ENCODE measurements at regions not wholly inside any gene's neighbourhood (a gene's known extent, or its start where the extent isn't known, plus 50 kb on each side); places are given as distances from the start of the nearest gene placed in this dataset.
A peak's percentile ranks its signal among the peaks of the same experiment; 100 is the strongest.

GRCh38 chr10:121668314-121669027 is 70.2 kb upstream of the FGFR2 start:
- Histone ChIP-seq H2BK12ac (ENCODE audit: insufficient read length, low read depth, low read length) (no peak overlapping the region), H4K5ac (ENCODE audit: insufficient read length, low read depth, low read length) (no peak overlapping the region), H3K4me2 (ENCODE audit: insufficient read depth, insufficient read length, low read length) (peak overlapping the region; percentile 8), H3K23ac (ENCODE audit: insufficient read length, low read depth, low read length) (no peak overlapping the region), H3K9me3 (ENCODE audit: control insufficient read depth, low read depth, low read length) (no peaks in the 10 kb centered on the region), H3K4me1 (ENCODE audit: insufficient read depth, low read length) (peaks cover 2% of the 10 kb centered on the region; the same call in 1 of the 2 replicates), H3K79me2 (ENCODE audit: insufficient read depth, low read length) (no peaks in the 10 kb centered on the region), H2BK120ac (ENCODE audit: low read depth, low read length, poor library complexity, severe bottlenecking) (no peak overlapping the region), H2BK15ac (ENCODE audit: low read depth, low read length) (no peak overlapping the region), H2AK5ac (ENCODE audit: insufficient read length, low read length) (no peak overlapping the region), H3K27me3 (ENCODE audit: insufficient read depth, low read length) (no peaks in the 10 kb centered on the region; the same call in 1 of the 2 replicates), H3K23me2 (ENCODE audit: insufficient read length, low read depth, low read length, poor library complexity, severe bottlenecking) (no peaks in the 10 kb centered on the region), H4K91ac (ENCODE audit: insufficient read length, low read depth, low read length) (no peak overlapping the region), H3K9ac (ENCODE audit: extremely low read depth, insufficient read length, low read length) (no peak overlapping the region), H3K79me1 (ENCODE audit: insufficient read depth, low read depth, low read length, poor library complexity, severe bottlenecking) (no peaks in the 10 kb centered on the region), H2BK5ac (ENCODE audit: insufficient read length, low read length) (no peak overlapping the region), H4K20me1 (ENCODE audit: control insufficient read depth, insufficient read depth, insufficient read length) (no peaks in the 10 kb centered on the region), H3K18ac (ENCODE audit: insufficient read length, low read depth, low read length) (no peak overlapping the region), H3K56ac (ENCODE audit: insufficient read length, low read depth, low read length) (no peak overlapping the region), H3K14ac (ENCODE audit: insufficient read depth, low read length) (no peak overlapping the region), H2BK20ac (ENCODE audit: low read depth, low read length, poor library complexity, severe bottlenecking) (no peak overlapping the region), H2AFZ (ENCODE audit: low read length) (no peak overlapping the region), H4K8ac (replicated peaks; ENCODE audit: insufficient read length, low read depth, low read length) (no peak overlapping the region), H3K27ac (ENCODE audit: insufficient read length, low read depth, low read length) (no peak overlapping the region), H3K4ac (ENCODE audit: low read depth, low read length) (no peak overlapping the region), H3T11ph (ENCODE audit: low read length) (no peak overlapping the region)
- no CpG with 5 or more reads among the region's 9 CpGs for WGBS (ENCODE audit: extremely low coverage, insufficient read length, low lambda C conversion rate)
- Mint-ChIP-seq H3K27me3 (ENCODE audit: low read depth) (peaks cover 4% of the 10 kb centered on the region), H3K4me3 (no peak overlapping the region; a peak in 1 of 5 replicates), H3K9me3 (peaks cover 8 to 9% of the 10 kb centered on the region in 2 experiments; a peak in 3 of 5 replicates), H3K4me1 (peaks cover 28 to 33% of the 10 kb centered on the region in 2 experiments), H3K27ac (peak overlapping the region in 2 of 3 experiments; percentile 66 to 74; a peak in 4 of 7 replicates), H3K36me3 (ENCODE audit: insufficient read depth in 1 of 3, low read depth in 3 of 3) (peaks cover 0 to 9% (median 0%) of the 10 kb centered on the region in 3 experiments; a peak in 3 of 7 replicates)
- TF ChIP-seq CTCF (conservative IDR thresholded peaks at IDR 0.05) = no peak
- DNase-seq = peak; percentile 81
